ENCODE measurements at regions not wholly inside any gene's neighbourhood (a gene's known extent, or its start where the extent isn't known, plus 50 kb on each side); places are given as distances from the start of the nearest gene placed in this dataset.

GRCh38 chr13:81302125-81302524 lies 961.2 kb upstream of the SPRY2 start:
- no peak for TF ChIP-seq SP1 (IDR thresholded peaks at IDR 0.05)
- TF ChIP-seq SUZ12 (IDR thresholded peaks at IDR 0.05) = no peak
- no peak for TF ChIP-seq L3MBTL2 (conservative IDR thresholded peaks at IDR 0.05)
- no peak for TF ChIP-seq FOXA1 (IDR thresholded peaks at IDR 0.05)
- TF ChIP-seq TARDBP (IDR thresholded peaks at IDR 0.05) = no peak
- TF ChIP-seq BHLHE40 (IDR thresholded peaks at IDR 0.05; ENCODE audit: borderline replicate concordance) = no peak
- no peak for TF ChIP-seq ELF4 (IDR thresholded peaks at IDR 0.05)
